ENCODE measurements at regions not wholly inside any gene's neighbourhood (a gene's known extent, or its start where the extent isn't known, plus 50 kb on each side); places are given as distances from the start of the nearest gene placed in this dataset.
"Not testable (repeated sequence)": the region's sequence is repeated elsewhere in the genome, so short reads cannot be mapped to it uniquely, and the experiment has no call there.

DNA sequence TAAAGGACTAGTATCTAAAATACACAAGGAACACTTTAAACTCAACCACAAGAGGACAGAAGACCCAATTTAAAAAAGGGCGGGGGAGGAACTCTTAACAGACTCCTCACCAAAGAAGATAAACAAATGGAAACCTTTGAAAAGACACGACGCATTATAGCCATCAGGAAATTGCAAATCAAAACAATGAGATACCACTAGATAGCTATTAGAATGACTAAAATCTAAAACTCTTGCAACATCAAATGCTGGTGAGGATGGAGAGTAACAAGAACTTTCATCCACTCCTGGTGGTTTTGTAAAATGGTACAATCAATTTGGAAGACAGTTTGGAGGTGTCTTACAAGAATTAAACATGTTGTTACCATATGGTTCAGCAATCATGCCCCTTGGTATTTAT, 708.2 kb downstream of the BRINP3 start:
- no peak for ATAC-seq
- intact Hi-C loops (cut with micrococcal nuclease), result no loop called here
- no peak for DNase-seq

DNA sequence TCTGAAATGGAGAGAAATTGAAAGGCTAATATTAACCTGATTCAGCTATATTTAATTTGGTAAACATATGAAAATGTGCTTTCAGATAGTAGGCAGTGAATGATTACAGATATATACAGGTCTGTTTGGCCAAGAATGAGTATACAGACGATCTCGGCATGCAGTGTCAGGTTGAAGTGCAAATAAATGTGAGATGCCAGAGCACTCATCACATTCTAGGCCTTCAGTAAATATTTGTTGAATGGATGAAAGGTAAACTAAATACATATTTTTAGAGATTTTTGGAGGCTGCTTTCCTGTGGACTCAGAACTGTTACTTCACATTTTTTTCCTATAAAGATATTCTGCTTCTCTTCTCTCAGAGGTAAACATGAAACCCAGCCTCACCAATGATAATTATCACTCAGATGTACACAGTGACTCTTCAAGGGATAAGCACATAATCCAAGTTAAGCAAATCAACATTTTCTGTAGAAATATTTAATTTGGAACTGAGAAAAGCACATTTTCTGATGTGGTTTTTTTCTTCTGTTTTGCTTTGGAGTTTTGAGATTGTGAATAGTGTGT, 702.9 kb downstream of the BRINP3 start:
- intact Hi-C loops (cut with micrococcal nuclease), result no loop called here
- DNase-seq (no peak), ATAC-seq (no peak)

DNA sequence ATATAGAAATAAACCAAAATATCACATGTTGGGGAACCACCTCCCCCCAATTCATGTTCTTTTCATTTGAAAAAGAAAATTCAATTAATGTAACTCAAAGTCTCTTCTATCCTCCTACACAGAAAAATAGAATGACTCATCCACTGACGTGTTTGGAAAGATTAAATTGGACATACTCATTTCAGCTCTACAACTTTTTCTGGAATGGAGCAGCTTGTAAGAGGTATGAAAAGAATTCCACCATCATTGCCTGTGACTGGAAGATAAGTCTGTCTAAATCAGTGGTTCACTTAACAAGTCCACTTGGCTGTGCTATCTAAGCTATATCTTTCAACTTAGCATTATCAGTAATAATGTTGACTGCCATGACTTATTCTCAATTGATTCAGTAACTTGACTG, 702.3 kb downstream of the BRINP3 start:
- DNase-seq (no peak), ATAC-seq (no peak)
- intact Hi-C loops (cut with micrococcal nuclease), result no loop called here

DNA sequence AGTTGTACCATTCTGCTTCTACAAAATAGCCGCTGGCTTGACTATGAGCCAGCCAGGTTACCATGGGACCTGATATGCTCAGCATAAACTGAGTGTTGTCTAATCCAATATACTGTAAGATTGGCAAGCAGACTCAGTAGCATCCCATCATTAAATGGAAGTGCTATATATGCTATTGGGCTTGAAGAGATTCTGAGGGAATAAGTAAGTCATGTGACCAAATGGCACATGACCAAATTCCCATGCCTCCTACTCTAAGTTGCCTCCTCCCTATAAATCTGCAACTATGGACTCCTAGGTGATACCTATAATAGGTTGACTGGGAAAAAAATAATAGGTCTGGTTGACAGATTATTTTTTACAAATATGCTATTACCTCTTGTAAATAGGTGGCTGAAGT, 698.6 kb downstream of the BRINP3 start:
- intact Hi-C loops (cut with micrococcal nuclease), result no loop called here
- no peak for DNase-seq
- ATAC-seq, result no peak

DNA sequence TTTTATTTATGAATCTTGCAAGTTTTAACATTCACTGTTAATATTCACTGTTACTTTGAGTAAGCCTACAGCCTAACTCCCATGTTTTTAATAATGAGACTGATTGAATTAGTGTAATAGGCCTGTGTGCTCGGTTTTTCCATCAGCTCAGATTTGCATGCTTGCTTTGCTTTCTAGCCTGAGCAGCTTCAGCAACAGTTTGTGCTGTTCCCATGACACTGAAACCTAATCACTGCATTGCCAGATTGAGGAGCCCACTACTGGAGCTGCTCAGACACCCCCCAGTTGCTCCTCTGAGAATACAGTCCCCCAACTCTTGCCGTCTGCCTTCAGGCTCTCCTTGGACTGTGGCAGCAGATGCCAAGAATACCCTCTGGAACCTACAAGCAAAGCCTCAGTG, 695.4 kb downstream of the BRINP3 start:
- ATAC-seq, result no peak
- intact Hi-C loops (cut with micrococcal nuclease), result no loop called here
- DNase-seq, result no peak

DNA sequence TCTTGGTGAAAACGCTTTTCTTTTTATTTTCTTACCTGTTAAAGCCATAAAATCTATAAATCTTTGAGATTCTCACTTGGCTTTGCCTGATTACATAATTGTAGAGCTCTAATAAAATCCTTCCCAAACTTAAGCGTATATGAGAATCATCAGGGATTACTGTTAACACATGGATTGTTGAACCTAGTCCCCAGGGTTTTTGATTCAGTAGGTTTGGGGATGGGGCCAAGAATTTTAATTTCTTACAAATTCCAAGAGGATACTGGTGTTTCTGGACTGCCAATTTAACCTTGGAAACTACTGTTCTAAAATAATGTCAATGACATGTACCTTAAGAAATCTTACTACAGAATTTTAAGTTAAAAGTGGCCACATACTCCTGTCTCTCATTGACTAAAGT, 694.2 kb downstream of the BRINP3 start:
- ATAC-seq (no peak), DNase-seq (no peak)
- intact Hi-C loops (cut with micrococcal nuclease), result no loop called here

DNA sequence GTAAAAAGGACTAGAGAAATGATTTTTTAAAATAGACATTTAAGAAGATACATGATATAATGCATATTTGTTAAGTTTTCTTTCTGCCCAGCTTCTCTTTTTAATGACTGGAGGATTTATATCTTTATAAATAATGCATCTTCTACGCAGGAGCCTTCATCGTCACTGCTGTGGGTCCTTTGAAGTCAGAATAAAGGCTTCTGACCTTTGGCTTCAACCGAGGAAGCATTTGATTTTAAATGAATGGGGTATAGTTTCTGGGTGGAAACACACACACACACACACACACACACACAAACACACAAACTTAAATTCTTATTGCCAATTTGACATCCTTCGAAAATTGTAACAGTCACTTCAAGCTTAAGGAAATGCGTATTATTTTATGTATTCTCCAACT, 690.9 kb downstream of the BRINP3 start:
- intact Hi-C loops (cut with micrococcal nuclease), result no loop called here
- no peak for ATAC-seq

DNA sequence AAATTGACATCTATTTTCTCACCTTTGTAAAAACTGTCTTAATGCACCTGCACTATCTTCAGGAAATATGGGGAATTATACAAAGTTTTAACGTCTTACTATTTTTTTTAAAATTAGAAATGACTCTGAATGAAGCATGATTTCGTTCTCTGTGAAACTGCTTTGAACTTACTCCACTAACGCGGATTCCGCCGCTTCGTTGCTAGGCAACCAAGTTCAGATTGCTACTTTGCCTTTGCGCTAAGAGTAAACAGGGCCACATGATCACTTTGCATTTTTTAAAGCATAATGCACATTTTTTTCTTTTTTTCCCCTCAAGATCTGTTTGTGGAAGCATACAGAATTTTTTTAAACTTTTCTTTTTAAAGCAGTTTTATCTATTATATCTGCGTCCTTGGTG, 690.5 kb downstream of the BRINP3 start:
- intact Hi-C loops (cut with micrococcal nuclease), result no loop called here
- DNase-seq, result no peak
- ATAC-seq, result no peak

More for the DNA sequence above, 690.9 kb downstream of the BRINP3 start:
- no peak for DNase-seq

DNA sequence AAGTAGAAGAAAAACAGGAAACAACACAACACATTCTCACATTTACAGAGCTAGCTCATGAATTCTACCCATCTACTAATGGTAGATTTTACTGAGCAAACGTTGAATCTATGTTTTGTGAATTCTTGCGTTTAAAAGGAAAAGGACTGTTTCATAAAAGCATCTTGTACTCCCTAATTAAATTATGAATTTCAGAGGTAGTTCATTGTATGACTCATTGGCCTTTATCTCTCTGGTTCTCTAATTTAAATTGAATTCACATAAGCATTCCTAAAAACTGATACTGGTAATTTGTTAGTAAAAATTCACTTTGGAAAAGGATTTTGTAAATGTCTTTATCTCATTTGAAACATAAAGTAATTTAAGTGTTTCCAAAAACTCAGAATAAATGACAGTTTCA, 687.3 kb downstream of the BRINP3 start:
- DNase-seq (no peak), ATAC-seq (no peak)
- intact Hi-C loops (cut with micrococcal nuclease), result no loop called here

DNA sequence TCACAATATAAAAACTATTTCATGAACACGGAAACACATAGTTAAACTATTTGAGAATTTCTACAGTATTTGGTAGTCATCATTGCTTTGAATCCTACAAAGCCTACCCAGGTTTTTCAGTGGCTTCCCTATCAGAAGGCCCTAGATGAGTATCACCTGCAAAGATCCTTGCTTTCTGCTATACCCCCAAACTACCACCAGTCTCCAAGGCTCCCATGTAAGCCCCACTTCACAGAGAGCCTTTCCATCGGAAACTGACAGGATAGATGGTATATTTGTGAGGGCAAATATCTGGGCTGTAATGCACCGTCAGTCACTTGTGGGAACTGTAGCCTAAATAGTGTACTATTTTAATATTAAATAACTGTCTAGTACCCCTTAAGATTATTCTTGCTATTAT, 674.3 kb downstream of the BRINP3 start:
- ATAC-seq (no peak), DNase-seq (no peak)
- intact Hi-C loops (cut with micrococcal nuclease), result no loop called here

DNA sequence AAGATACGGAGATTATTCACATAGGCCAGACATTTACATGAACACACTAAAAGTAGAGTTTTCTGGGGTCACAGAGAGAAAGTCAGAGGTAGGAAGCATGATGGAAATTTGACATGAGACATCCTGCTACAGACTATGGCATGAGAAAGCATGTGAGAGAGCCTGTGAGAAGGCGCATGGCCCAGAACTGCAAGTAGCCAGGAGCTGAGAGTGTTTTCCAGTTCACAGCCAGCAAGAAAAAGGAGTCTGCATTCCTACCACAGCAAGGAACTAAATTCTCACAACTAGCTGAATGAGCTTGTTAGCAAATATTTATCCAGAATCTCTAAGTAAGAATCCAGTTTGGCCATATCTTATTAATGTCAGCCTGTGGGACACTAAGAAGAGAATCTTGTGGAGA, 673.3 kb downstream of the BRINP3 start:
- ATAC-seq (no peak), DNase-seq (no peak)
- intact Hi-C loops (cut with micrococcal nuclease), result no loop called here

DNA sequence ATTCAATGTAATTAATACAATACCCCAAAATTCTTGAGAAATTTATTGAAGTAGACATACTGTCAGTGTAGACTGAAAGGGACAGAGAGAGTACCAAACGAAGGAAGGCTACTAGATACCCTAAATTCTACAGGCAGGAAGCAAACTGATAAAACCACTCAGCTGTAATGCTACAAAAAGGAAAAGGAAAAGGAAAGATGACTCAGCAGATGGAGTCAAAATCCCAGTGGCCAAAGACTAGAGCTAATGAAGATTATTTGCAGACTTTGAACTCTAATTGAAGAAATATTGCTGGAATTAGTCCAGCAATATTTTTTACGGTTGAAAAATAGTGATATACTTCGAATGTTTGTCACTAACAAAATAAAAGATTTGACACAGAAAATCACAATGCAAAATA, 671.9 kb downstream of the BRINP3 start:
- intact Hi-C loops (cut with micrococcal nuclease), result no loop called here
- no peak for ATAC-seq
- DNase-seq, result no peak

DNA sequence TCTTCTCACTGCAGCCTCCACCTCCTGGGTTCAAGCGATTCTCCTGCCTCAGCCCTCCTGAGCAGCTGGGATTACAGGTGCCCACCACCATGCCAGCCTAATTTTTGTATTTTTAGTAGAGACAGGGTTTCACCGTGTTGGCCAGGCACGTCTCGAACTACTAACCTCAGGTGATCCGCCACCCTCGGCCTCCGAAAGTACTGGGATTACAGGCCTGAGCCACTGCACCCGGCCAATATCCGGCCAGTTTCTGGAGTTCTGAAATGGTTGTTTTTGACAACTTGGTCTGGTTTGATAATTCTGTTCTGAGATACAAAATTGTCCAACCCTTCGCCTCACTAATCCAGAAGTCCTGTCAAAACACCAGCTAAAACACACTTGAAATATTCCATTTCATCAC, 667.0 kb downstream of the BRINP3 start:
- DNase-seq; ATAC-seq; intact Hi-C loops (cut with micrococcal nuclease): not testable (repeated sequence)

DNA sequence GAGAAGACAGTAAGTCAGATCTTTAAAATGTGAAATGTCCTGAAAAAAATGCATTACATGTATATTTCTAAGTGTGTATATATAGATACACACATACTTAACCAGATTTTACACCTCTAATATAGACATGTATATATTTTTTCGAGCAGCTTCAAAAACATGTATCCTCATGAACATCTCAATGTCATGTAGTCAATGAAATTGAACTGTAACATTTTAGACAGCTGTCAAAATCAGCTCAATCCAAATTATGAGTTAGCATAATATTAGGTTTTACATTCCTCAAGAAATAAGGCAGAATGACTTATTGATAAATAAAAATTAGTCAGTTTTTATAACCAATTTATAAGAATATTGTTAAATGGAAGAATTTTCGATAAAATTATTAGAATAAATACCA, 665.7 kb downstream of the BRINP3 start:
- intact Hi-C loops (cut with micrococcal nuclease), result no loop called here

DNA sequence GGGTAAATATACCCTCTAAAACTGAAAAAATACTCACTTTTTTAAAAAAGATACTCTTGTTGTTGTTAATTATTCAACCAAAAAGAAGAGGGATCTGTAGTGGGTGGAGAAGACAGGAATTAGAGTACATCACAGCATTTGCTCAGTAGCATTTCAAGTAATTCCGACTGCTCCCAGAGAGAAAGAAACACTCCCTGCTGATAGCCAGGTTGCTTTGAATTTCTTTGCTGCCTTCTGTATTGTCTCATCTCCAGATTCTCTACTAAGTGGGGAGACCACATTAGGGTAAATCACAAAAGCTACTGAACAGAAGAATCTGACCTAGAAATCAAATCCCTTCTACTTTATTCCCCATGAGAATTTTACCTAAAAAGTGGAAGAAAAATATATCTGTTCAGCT, 661.1 kb downstream of the BRINP3 start:
- DNase-seq (no peak), ATAC-seq (no peak)

More for the DNA sequence above, 665.7 kb downstream of the BRINP3 start:
- DNase-seq (no peak), ATAC-seq (no peak)

DNA sequence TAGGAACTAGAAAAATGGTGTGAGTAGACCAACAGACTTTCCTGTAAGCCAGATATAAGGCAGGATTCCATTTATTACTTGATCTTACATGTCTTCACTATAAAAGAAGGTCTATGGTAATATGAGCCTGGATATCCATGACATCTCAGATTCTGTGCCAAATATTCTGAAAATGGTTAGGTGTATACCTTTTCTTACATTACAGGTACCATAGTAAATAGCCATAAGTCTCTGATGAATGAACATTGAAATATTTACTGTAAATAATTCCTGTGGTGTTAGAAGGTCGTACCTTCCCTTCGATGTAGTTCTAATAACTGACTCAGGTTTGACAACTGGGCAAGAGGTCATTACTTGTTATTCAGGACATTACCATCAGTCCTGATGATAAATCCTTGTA, 657.9 kb downstream of the BRINP3 start:
- DNase-seq (no peak), ATAC-seq (no peak)
- intact Hi-C loops (cut with micrococcal nuclease), result no loop called here

More for the DNA sequence above, 661.1 kb downstream of the BRINP3 start:
- intact Hi-C loops (cut with micrococcal nuclease), result no loop called here

DNA sequence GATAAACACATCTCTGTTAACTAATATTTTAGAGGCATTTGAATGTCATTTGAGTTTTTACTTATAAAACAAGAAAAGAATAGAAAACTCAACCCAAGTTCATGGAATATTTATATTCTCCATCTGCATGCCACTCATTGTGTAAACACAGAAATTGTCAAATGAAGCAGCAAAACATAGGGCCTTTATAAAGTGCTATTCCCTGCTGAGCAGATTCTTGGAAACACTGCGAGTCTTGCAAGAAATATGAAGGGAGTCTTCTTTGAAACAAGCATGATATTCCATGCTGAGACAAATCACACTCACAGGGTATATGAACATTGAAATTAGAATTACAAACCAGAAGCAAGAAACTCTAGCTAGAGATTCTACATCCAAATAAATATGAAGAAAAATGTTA, 655.8 kb downstream of the BRINP3 start:
- ATAC-seq, result no peak
- no peak for DNase-seq
- intact Hi-C loops (cut with micrococcal nuclease), result no loop called here

DNA sequence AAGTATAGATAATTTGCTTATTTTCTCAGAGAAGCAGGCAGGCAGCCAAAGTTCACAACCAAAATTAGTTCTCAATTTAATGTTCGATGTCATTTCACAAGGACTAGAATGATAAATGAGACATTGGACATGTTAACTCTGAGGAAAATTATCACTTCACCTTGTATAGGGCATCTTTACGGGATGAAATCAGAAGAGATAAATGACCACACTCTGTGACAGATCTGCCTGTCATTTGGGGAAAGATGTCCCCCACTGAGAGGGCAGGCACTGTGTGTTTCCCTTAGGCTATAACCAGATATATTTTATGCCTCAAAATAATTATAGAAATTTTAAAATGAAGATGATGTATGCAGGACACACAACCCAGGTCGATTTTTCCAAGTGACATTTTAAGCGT, 642.9 kb downstream of the BRINP3 start:
- intact Hi-C loops (cut with micrococcal nuclease), result no loop called here
- DNase-seq, result no peak
- no peak for ATAC-seq

DNA sequence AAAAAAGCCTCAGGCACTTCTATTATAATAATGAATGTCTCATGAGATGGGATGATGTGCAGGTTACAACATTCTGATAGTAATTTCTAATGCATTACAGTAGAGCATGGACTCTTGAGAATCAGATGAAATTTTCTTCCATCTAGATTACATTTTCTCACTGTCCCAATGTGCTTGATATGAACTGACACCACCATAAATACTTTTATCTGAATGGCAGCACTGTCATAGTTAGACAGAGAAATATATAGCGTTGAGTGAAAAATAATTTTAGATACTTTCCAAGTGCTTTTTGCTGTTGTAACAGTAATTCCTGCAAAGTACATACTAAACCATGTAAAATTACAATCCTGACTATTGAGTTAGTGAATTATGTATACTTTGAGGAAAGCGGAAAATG, 630.1 kb downstream of the BRINP3 start:
- intact Hi-C loops (cut with micrococcal nuclease), result no loop called here
- no peak for ATAC-seq

DNA sequence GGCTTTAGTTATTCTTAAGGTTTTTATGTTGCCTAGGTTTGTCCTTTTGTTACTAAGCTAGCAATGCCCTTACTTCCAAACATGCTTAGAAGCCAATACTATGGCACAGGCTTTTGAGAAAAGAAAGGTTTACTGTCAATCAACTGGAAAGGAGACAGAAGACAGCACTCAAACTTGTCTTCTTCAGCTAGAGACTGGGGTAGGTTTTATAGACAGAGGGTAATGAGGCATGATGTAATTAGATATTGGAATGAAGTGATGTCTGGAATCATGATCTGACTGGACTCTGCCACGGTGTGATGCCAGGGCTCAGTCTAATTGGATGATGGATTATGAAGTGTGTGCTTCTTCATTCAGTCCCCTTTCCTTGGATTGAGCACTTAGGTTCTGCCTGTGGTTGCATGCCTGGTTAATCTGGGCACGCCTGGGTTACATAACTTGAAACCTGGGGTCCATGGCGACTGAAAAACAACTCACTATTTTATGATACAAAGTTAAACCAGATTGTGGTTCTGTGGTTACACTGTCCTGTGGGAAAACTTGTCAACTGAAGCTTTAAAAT, 625.8 kb downstream of the BRINP3 start:
- ATAC-seq (no peak), DNase-seq (no peak)
- intact Hi-C loops (cut with micrococcal nuclease), result no loop called here

More for the DNA sequence above, 630.1 kb downstream of the BRINP3 start:
- DNase-seq, result no peak

DNA sequence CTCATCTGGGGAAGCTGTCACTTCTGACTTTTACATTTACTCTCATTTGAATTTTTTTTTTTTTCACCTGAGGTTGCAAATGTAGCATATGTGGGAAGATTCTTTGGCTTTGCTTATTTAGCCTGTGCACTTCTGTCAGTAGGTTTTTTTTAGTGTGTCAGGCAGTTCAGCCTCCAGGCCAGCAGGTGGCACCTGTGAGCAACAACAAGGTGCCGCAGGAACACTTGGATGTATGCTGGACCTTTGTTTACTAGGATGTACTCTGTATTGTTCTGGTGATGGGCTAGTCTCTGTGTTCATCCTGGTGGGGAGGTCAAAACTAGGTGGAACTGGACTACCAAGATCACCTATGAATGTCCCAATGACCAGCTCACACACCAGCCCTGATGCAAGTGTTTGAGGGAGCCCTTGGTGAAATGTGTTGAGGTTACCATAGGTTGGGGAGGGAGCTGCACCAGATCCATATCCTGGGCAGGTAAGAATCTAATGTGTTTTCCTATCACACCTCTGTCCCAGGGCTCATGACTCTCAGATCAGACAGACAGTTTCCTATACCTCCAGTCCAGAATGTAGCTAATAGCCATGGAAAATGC, 618.2 kb downstream of the BRINP3 start:
- intact Hi-C loops (cut with micrococcal nuclease), result no loop called here
- DNase-seq, result no peak
- no peak for ATAC-seq
